H1 (cell line): ENCODE measurements at regions not wholly inside any gene's neighbourhood (a gene's known extent, or its start where the extent isn't known, plus 50 kb on each side); places are given as distances from the start of the nearest gene placed in this dataset.

Experiments used
- CTCF ChIA-PET: fragments of 300-600 bp; sonication (Branson Sonifier 250); formaldehyde crosslinking; loops from one replicate; lab custom pipeline; 2021; ENCODE audit not compliant: partially characterized antibody; lab: Charles Lee
- POLR2A ChIA-PET: fragments of 300-600 bp; sonication (Branson Sonifier 250); formaldehyde crosslinking; loops from one replicate; lab custom pipeline; 2021; ENCODE audit warnings: inconsistent platforms; ENCODE audit not compliant: partially characterized antibody; lab: Charles Lee
- DNase-seq, 2 experiments: peaks; one replicate each; pipeline versions ENCODE4 v3.0.0 to v3.0.0-alpha.2; 2010 to 2022; ENCODE audit warnings: low spot score in 2 of 2, low read depth in 1 of 2, mixed read lengths in 1 of 2
- FAIRE-seq: peaks from 2 replicates; lab custom pipeline; 2011; peaks lifted over from hg19 to GRCh38; lab: Jason Lieb, UNC
- H2AFZ ChIP-seq: 2 replicates; pipeline ENCODE4 v1.8.1; 2012; ENCODE audit warnings: low read length, inconsistent platforms
- H2AK5ac ChIP-seq: 2 replicates; pipeline ENCODE4 v1.6.1; 2013; ENCODE audit warnings: low read depth, low read length
- H2BK120ac ChIP-seq: replicated peaks from 2 replicates; pipeline ENCODE3; 2013; ENCODE audit warnings: low read depth, low read length, inconsistent platforms
- H2BK12ac ChIP-seq: 2 replicates; pipeline ENCODE4 v1.6.1; 2013; ENCODE audit warnings: low read depth, low read length
- H2BK15ac ChIP-seq: 2 replicates; pipeline ENCODE4 v1.6.1; 2013; ENCODE audit warnings: low read length
- H2BK20ac ChIP-seq: 2 replicates; pipeline ENCODE4 v1.6.1; 2013; ENCODE audit warnings: low read length
- H2BK5ac ChIP-seq: 2 replicates; pipeline ENCODE4 v1.6.1; 2013; ENCODE audit warnings: low read depth, low read length
- H3K14ac ChIP-seq: 2 replicates; pipeline ENCODE4 v1.6.1; 2013; ENCODE audit warnings: inconsistent platforms; ENCODE audit not compliant: insufficient read length
- H3K18ac ChIP-seq: 2 replicates; pipeline ENCODE4 v1.6.1; 2013; ENCODE audit warnings: low read length; ENCODE audit errors: extremely low read depth
- H3K23ac ChIP-seq: 2 replicates; pipeline ENCODE4 v1.6.1; 2013; ENCODE audit warnings: inconsistent platforms; ENCODE audit not compliant: insufficient read length
- H3K23me2 ChIP-seq: 2 replicates; pipeline ENCODE4 v1.6.1; 2013; ENCODE audit warnings: low read depth, low read length
- H3K27ac ChIP-seq: 2 replicates; pipeline ENCODE4 v1.6.1; 2011; ENCODE audit warnings: low read depth, low read length, inconsistent platforms
- H3K27me3 ChIP-seq, 4 experiments: replicated peaks in 1 of 4; 1 replicate in 1 of 4; 2 replicates in 3 of 4; pipeline versions ENCODE4 v1.6.1 to v1.8.1; 2011 to 2013; ENCODE audit warnings: low read length in 3 of 4, mild to moderate bottlenecking in 3 of 4, inconsistent platforms in 2 of 4, mixed read lengths in 2 of 4, moderate library complexity in 1 of 4; ENCODE audit not compliant: control insufficient read depth in 3 of 4, insufficient read depth in 3 of 4; ENCODE audit errors: extremely low read depth in 1 of 4
- H3K36me3 ChIP-seq, 4 experiments: 2 replicates each; pipeline versions ENCODE4 v1.6.1 to v1.8.1; 2011 to 2013; ENCODE audit warnings: mild to moderate bottlenecking in 4 of 4, low read length in 3 of 4, moderate library complexity in 2 of 4, control low read depth in 1 of 4, inconsistent platforms in 1 of 4; ENCODE audit not compliant: insufficient read depth in 4 of 4, control insufficient read depth in 2 of 4
- H3K4ac ChIP-seq: replicated peaks from 2 replicates; pipeline ENCODE3; 2013; ENCODE audit warnings: low read length, low read depth, mixed read lengths, inconsistent platforms; ENCODE audit not compliant: insufficient read length
- H3K4me1 ChIP-seq, 4 experiments: replicated peaks in 1 of 4; 1 replicate in 1 of 4; 2 replicates in 3 of 4; pipeline versions ENCODE4 v1.6.1 to v1.8.1; 2011 to 2013; ENCODE audit warnings: low read length in 3 of 4, inconsistent platforms in 2 of 4, mixed read lengths in 1 of 4; ENCODE audit not compliant: insufficient read depth in 4 of 4, control insufficient read depth in 3 of 4
- H3K4me2 ChIP-seq, 2 experiments: 2 replicates each; pipeline versions ENCODE4 v1.6.1 to v1.8.1; 2011 to 2013; ENCODE audit warnings: low read depth in 2 of 2, low read length in 2 of 2, control low read depth in 1 of 2, inconsistent platforms in 1 of 2, mild to moderate bottlenecking in 1 of 2; ENCODE audit not compliant: insufficient read depth in 1 of 2
- H3K4me3 ChIP-seq, 4 experiments: fragments of 200-600, 300-600 bp in 1 of 4; sonication (generic), shearing (Covaris generic), sonication (Bioruptor Twin) in 1 of 4; 2 replicates each; pipeline versions ENCODE4 v1.5.1 to v1.8.1; 2011 to 2016; ENCODE audit warnings: low read length in 4 of 4, low read depth in 3 of 4, control low read depth in 2 of 4, inconsistent platforms in 2 of 4, mild to moderate bottlenecking in 2 of 4, mixed read lengths in 1 of 4, moderate library complexity in 1 of 4; ENCODE audit not compliant: insufficient read depth in 2 of 4; ENCODE audit errors: extremely low read depth in 1 of 4
- H3K56ac ChIP-seq: replicated peaks from 2 replicates; pipeline ENCODE3; 2013; ENCODE audit warnings: low read depth, mild to moderate bottlenecking, mixed read lengths, low read length, inconsistent platforms; ENCODE audit not compliant: insufficient read length
- H3K79me1 ChIP-seq: 2 replicates; pipeline ENCODE4 v1.6.1; 2013; ENCODE audit warnings: low read depth, low read length, control low read depth
- H3K79me2 ChIP-seq, 2 experiments: 2 replicates each; pipeline versions ENCODE4 v1.6.1 to v1.8.1; 2012 to 2013; ENCODE audit warnings: low read length in 2 of 2, mild to moderate bottlenecking in 2 of 2, inconsistent platforms in 1 of 2; ENCODE audit not compliant: insufficient read depth in 2 of 2, control insufficient read depth in 1 of 2
- H3K9ac ChIP-seq, 4 experiments: replicated peaks in 1 of 4; 1 replicate in 1 of 4; 2 replicates in 3 of 4; pipeline versions ENCODE4 v1.6.1 to v1.8.1; 2011 to 2013; ENCODE audit warnings: low read depth in 3 of 4, low read length in 3 of 4, control low read depth in 2 of 4, mild to moderate bottlenecking in 2 of 4, moderate library complexity in 2 of 4, inconsistent platforms in 1 of 4; ENCODE audit errors: extremely low read depth in 1 of 4
- H3K9me3 ChIP-seq, 2 experiments: 2 replicates each; pipeline versions ENCODE4 v1.6.1 to v1.8.1; 2012 to 2013; ENCODE audit warnings: mild to moderate bottlenecking in 2 of 2, moderate library complexity in 2 of 2, control low read depth in 1 of 2, inconsistent platforms in 1 of 2, low read depth in 1 of 2, low read length in 1 of 2, mixed read lengths in 1 of 2; ENCODE audit not compliant: insufficient read depth in 2 of 2
- H4K20me1 ChIP-seq, 2 experiments: replicated peaks in 1 of 2; 2 replicates each; pipeline versions ENCODE3 to v1.8.1; 2011 to 2013; ENCODE audit warnings: inconsistent platforms in 2 of 2, low read length in 2 of 2, mild to moderate bottlenecking in 1 of 2; ENCODE audit not compliant: insufficient read depth in 2 of 2, control insufficient read depth in 1 of 2
- H4K5ac ChIP-seq: 2 replicates; pipeline ENCODE4 v1.6.1; 2013; ENCODE audit warnings: low read length, low read depth, mixed read lengths, inconsistent platforms; ENCODE audit not compliant: insufficient read length
- H4K8ac ChIP-seq: 2 replicates; pipeline ENCODE4 v1.8.0; 2013; ENCODE audit warnings: mild to moderate bottlenecking, moderate library complexity, low read length, inconsistent platforms; ENCODE audit not compliant: insufficient read depth; ENCODE audit errors: extremely low read depth
- H4K91ac ChIP-seq: replicated peaks from 2 replicates; pipeline ENCODE3; 2013; ENCODE audit warnings: low read length, mixed read lengths, inconsistent platforms; ENCODE audit not compliant: insufficient read length
- FOSL1 ChIP-seq: IDR thresholded peaks from 2 replicates; pipeline ENCODE4 v1.6.1; 2011; ENCODE audit warnings: mild to moderate bottlenecking, low read depth, low read length, moderate library complexity; ENCODE audit not compliant: insufficient read depth
- RAD21 ChIP-seq, 2 experiments: IDR thresholded peaks in 1 of 2; conservative IDR thresholded peaks in 1 of 2; 2 replicates each; pipeline ENCODE4 v1.6.1; 2011; ENCODE audit warnings: low read depth in 2 of 2, low read length in 2 of 2, improper control_type of control experiment in 1 of 2, inconsistent platforms in 1 of 2, mild to moderate bottlenecking in 1 of 2, moderate library complexity in 1 of 2
- WGBS, 2 experiments: shearing (Covaris generic) in 1 of 2; methylation state at CpG; one replicate each; pipeline versions ENCODE4 v1.1.6 to v1.1.7; 2013 to 2015; ENCODE audit warnings: low lambda C conversion rate in 2 of 2, mixed read lengths in 2 of 2, inconsistent platforms in 1 of 2, low coverage in 1 of 2, missing lambda C conversion rate in 1 of 2; ENCODE audit not compliant: insufficient replicate concordance in 2 of 2, insufficient coverage in 1 of 2, insufficient read length in 1 of 2; ENCODE audit errors: extremely low coverage in 1 of 2, missing lambda C conversion rate in 1 of 2; 5-methylcytosine and 5-hydroxymethylcytosine counted together

DNA sequence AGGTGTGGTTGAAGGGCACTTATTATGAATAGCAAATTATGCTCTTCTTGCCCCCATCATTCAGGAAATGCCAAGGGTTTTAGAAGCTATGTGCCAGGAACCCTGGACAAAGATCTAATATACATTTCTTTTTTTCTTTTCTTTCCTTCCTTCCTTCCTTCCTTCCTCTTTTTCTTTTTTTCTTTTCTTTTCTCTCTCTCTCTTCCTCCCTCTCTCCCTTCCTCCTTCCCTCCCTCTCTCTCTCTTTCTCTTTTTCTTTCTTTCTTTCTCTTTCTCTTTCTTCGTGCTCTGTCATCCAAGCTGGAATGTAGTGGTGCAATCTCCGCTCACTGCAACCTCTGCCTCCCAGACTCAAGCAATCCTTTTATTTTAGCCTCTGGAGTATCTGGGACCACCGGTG, 66.1 kb upstream of the CSRP2 start:
- no peak overlapping the region for H4K8ac ChIP-seq
- H3K9ac ChIP-seq, result no peak overlapping the region
- H4K91ac ChIP-seq, result no peak overlapping the region
- H3K56ac ChIP-seq, result no peak overlapping the region
- H2BK15ac ChIP-seq, result no peak overlapping the region
- TF ChIP-seq FOSL1 (no peak), RAD21 (IDR thresholded peaks at IDR 0.05 in 1 of 2, conservative IDR thresholded peaks at IDR 0.05 in 1 of 2; ENCODE audit: low read depth in 2 of 2, low read length in 2 of 2) (no peak)
- H3K27ac ChIP-seq, result no peak overlapping the region
- WGBS, 2 experiments, result 52% methylated on average over 3 of the region's 3 CpGs; no CpG with 5 or more reads in 1 of the 2 experiments
- H3K79me1 ChIP-seq, result no peaks in the 10 kb centered on the region; the same call in 1 of the 2 replicates
- no peak overlapping the region for H3K4ac ChIP-seq
- DNase-seq (no peak), FAIRE-seq (no peak)
- H3K23me2 ChIP-seq, result no peaks in the 10 kb centered on the region
- POLR2A ChIA-PET, result interaction anchor here (1.1 kb wide), 1 partner anchor 37 kb away, joined by 3 read pairs; no protein-coding TSS in a partner anchor
- H3K18ac ChIP-seq, result no peak overlapping the region
- no peaks in the 10 kb centered on the region for H3K4me1 ChIP-seq
- H4K5ac ChIP-seq, result no peak overlapping the region
- no peaks in the 10 kb centered on the region for H4K20me1 ChIP-seq
- no peaks in the 10 kb centered on the region for H3K9me3 ChIP-seq
- H2AK5ac ChIP-seq, result no peak overlapping the region
- no peak overlapping the region for H3K4me3 ChIP-seq
- no peak overlapping the region for H2BK20ac ChIP-seq
- no peak overlapping the region for H2BK5ac ChIP-seq
- H3K4me2 ChIP-seq, result no peak overlapping the region
- no peak overlapping the region for H3K14ac ChIP-seq
- H3K27me3 ChIP-seq, result peaks cover 0 to 1% (median 0%) of the 10 kb centered on the region in 4 experiments; a peak in 1 of 7 replicates
- H3K79me2 ChIP-seq, result no peaks in the 10 kb centered on the region
- H3K36me3 ChIP-seq, result no peaks in the 10 kb centered on the region
- H2BK12ac ChIP-seq, result no peak overlapping the region
- H3K23ac ChIP-seq, result no peak overlapping the region
- no peak overlapping the region for H2AFZ ChIP-seq
- CTCF ChIA-PET, result interaction anchor here (1.3 to 2.1 kb wide), 3 partner anchors 9 to 66 kb away, joined by 3 to 6 read pairs (median 3); no protein-coding TSS in a partner anchor
- no peak overlapping the region for H2BK120ac ChIP-seq
